ENCODE measurements at regions not wholly inside any gene's neighbourhood (a gene's known extent, or its start where the extent isn't known, plus 50 kb on each side); places are given as distances from the start of the nearest gene placed in this dataset.

- no peak for DNase-seq
- H3K27me3 Mint-ChIP-seq: no peaks in the 10 kb centered on the region
- H3K27ac Mint-ChIP-seq: no peak overlapping the region
- H3K9me3 Mint-ChIP-seq: peaks cover 16% of the 10 kb centered on the region
- no peak overlapping the region for H3K4me3 Mint-ChIP-seq
- no peaks in the 10 kb centered on the region for H3K36me3 Mint-ChIP-seq
- H3K4me1 Mint-ChIP-seq: no peaks in the 10 kb centered on the region
Measured at GRCh38 chr3:59611649-59612443, 562.0 kb upstream of the CFAP20DC start.

DNA sequence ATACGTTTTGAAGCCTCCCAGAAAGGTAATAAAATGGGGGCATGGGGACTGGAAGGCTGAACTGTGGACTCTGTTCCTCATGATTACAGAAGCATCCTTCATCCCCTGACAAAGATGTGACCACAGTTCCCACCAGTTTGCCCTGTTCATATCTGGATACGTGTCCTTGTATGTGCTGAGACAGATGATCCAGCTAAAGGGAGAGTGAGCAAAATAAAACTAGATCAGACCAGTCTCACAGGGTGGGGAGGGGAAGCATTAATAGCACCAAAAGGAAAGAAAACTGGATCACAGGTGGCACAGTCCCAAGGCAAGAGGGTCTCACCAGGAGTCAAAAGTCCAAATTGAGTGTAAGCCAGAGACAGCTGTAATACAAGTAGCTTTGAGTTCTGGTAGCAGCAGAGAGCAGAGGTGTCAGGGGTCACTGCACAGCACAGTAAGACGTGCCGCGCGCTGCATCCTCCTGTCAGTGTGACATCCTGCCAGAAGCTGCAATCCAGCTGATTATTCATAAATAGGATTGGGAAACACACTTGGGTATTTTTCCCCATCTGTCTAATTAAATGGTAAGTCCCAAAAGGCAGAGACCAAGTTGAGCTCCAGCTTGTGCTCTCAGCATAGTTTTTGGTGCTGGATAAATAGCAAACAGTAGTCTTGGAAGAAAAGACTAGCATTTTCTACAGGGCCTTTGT lies 560.0 kb upstream of the CFAP20DC start:
- DNase-seq: no peak
- H3K36me3 Mint-ChIP-seq: no peaks in the 10 kb centered on the region
- peaks cover under 1% of the 10 kb centered on the region for H3K9me3 Mint-ChIP-seq
- H3K27me3 Mint-ChIP-seq: no peaks in the 10 kb centered on the region
- no peaks in the 10 kb centered on the region for H3K4me1 Mint-ChIP-seq
- H3K4me3 Mint-ChIP-seq: no peak overlapping the region
- H3K27ac Mint-ChIP-seq: no peak overlapping the region

- Mint-ChIP-seq H3K4me1 (no peaks in the 10 kb centered on the region), H3K4me3 (no peak overlapping the region), H3K27ac (no peak overlapping the region), H3K9me3 (no peaks in the 10 kb centered on the region), H3K27me3 (no peaks in the 10 kb centered on the region), H3K36me3 (no peaks in the 10 kb centered on the region)
- DNase-seq: no peak
Measured at GRCh38 chr3:59608356-59608755, 558.5 kb upstream of the CFAP20DC start.

GRCh38 chr3:59607656-59608055 lies 557.8 kb upstream of the CFAP20DC start:
- no peak for DNase-seq
- Mint-ChIP-seq H3K27ac (no peak overlapping the region), H3K4me1 (no peaks in the 10 kb centered on the region), H3K36me3 (no peaks in the 10 kb centered on the region), H3K9me3 (no peaks in the 10 kb centered on the region), H3K4me3 (no peak overlapping the region), H3K27me3 (no peaks in the 10 kb centered on the region)

- Mint-ChIP-seq H3K27me3 (no peaks in the 10 kb centered on the region), H3K4me3 (no peak overlapping the region), H3K4me1 (no peaks in the 10 kb centered on the region), H3K9me3 (no peaks in the 10 kb centered on the region), H3K27ac (no peak overlapping the region), H3K36me3 (no peaks in the 10 kb centered on the region)
- DNase-seq: no peak
Measured at GRCh38 chr3:59606638-59607266, 556.9 kb upstream of the CFAP20DC start.

DNA sequence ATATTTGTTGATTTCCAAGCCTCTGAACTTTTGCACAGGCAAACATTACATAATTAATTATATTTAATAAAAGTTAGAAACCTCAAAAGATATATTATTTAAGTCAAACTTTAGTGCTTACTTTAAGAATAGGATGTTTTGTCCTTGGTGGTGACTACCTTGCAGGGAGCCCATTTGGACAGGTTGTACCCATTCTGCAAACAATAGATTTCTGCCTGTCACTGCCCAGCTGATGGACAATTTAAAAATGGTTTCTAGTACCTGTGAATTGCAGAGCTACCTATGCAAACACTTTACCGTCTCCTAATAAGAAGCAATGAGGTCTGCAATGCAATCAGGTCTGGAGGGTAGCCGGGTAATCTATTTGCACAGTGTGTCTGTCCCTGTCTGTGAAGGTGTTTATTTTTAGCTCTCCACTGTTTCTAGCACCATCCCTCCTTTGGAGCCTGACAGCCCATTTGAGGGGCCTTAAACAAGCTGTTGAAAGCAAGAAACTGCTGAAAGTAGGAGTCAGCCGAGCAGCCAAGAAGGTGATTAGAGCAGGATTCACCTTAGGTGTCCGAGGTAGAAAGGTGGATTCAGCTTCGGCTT lies 556.2 kb upstream of the CFAP20DC start:
- no peak overlapping the region for H3K27ac Mint-ChIP-seq
- no peaks in the 10 kb centered on the region for H3K9me3 Mint-ChIP-seq
- no peaks in the 10 kb centered on the region for H3K27me3 Mint-ChIP-seq
- H3K36me3 Mint-ChIP-seq: no peaks in the 10 kb centered on the region
- DNase-seq: no peak
- no peaks in the 10 kb centered on the region for H3K4me1 Mint-ChIP-seq
- H3K4me3 Mint-ChIP-seq: no peak overlapping the region

DNA sequence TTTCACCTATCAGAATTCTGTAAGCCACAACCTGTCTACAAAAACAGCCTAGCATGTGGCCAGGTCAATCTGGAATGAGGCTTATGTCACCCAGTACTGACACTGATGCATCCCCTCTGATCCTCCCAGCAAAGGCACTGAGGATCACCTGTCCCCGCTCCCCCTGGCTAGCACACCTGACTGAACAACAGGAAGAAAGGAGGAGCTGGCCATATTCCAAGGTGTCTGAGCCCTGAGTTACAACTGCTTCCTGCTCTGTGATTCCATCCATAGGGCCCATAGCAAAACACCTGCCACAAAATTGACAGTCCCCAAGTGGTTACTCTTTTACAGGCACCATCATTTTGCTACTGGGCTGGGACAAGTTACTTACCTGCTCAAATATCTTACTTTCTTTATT lies 555.5 kb upstream of the CFAP20DC start:
- Mint-ChIP-seq H3K9me3 (no peaks in the 10 kb centered on the region), H3K27ac (no peak overlapping the region), H3K4me3 (no peak overlapping the region), H3K4me1 (no peaks in the 10 kb centered on the region), H3K27me3 (no peaks in the 10 kb centered on the region), H3K36me3 (no peaks in the 10 kb centered on the region)
- no peak for DNase-seq

DNA sequence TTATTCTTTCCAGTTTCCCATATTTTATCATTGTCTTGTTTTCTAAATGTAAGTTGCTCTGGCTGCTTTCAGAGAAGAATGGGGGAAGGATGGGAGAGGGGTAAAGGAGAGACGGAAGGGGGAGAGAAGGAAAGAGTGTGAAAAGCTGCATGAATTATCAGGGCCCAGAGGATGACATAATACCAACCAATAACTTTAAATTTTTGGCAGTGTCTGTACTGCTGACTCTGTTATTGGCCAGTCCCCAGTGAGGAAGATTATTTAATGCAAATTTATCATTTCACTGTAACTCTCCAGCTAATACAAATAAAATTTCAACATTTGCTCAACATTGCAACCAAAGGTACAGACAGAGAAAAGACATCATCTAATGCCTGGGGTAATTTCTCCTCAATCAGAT lies 551.7 kb upstream of the CFAP20DC start:
- Mint-ChIP-seq H3K4me3 (no peak overlapping the region), H3K27ac (no peak overlapping the region), H3K27me3 (no peaks in the 10 kb centered on the region), H3K36me3 (no peaks in the 10 kb centered on the region), H3K9me3 (peaks cover 2% of the 10 kb centered on the region), H3K4me1 (no peaks in the 10 kb centered on the region)
- DNase-seq: no peak

GRCh38 chr3:59600631-59601030 lies 550.8 kb upstream of the CFAP20DC start:
- Mint-ChIP-seq H3K27me3 (no peaks in the 10 kb centered on the region), H3K27ac (no peak overlapping the region), H3K4me1 (no peaks in the 10 kb centered on the region), H3K9me3 (peaks cover 2% of the 10 kb centered on the region), H3K4me3 (no peak overlapping the region), H3K36me3 (no peaks in the 10 kb centered on the region)
- DNase-seq: no peak

DNA sequence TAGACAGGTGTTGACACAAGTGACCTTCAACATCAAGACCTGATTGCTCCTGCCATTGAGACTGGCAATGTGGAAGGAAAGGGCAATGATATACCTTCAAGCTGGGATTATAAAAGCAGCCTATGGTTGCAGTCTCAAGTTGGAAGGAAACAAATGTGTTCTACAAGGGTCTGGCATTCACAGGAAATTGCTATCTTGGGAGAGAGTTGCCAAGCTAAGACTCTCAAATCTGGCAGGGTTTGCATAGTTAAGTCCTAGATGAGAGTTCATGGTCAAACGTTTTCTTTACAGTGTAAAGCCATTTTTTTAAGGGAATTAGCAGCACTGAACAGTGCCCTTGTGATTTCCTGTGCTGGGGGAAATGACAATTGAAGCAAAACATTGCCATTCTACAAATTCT lies 546.9 kb upstream of the CFAP20DC start:
- no peak overlapping the region for H3K27ac Mint-ChIP-seq
- peaks cover 2% of the 10 kb centered on the region for H3K9me3 Mint-ChIP-seq
- H3K27me3 Mint-ChIP-seq: no peaks in the 10 kb centered on the region
- no peaks in the 10 kb centered on the region for H3K4me1 Mint-ChIP-seq
- no peak overlapping the region for H3K4me3 Mint-ChIP-seq
- H3K36me3 Mint-ChIP-seq: no peaks in the 10 kb centered on the region
- DNase-seq: no peak

DNA sequence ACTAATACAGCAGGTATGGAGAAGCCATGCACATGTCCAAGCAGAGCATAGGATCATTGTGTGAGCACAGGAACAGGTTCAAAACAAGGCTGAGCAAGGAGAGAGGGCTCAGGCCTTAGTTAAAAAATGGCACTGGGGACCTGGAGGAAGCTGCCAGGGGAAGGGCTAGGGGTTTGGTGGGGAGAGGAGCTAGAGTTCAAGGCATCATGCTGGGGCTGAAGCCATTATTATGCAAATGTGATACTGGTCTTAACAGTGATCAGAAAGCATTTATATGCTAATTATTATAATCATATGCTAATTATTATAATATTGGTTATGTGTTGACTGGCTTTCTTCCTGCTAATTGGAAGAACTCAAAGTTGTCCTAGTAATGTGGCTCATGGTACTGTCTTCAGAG lies 546.0 kb upstream of the CFAP20DC start:
- Mint-ChIP-seq H3K4me3 (no peak overlapping the region), H3K27me3 (no peaks in the 10 kb centered on the region), H3K9me3 (peaks cover 2% of the 10 kb centered on the region), H3K4me1 (no peaks in the 10 kb centered on the region), H3K36me3 (no peaks in the 10 kb centered on the region), H3K27ac (no peak overlapping the region)
- no peak for DNase-seq

DNA sequence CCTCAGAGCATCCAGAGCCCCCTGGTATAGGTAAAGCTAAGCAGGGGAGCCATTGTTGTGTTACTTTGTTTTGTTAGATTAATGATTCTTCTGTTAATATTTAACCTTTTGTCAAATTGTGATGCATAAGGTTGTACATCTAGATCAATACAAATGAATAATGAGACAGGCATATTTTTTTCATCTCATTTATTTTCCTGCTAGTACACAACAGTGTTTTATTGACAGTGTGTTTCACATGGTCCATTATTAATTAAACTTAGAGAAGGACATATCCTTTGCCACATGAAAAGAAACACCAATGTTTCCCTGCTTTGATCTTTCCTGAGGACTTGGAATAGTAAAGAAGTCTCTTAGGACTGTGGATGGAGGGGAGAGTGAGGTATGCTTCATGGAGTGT lies 543.6 kb upstream of the CFAP20DC start:
- H3K36me3 Mint-ChIP-seq: no peaks in the 10 kb centered on the region
- H3K9me3 Mint-ChIP-seq: peaks cover 1% of the 10 kb centered on the region
- no peak overlapping the region for H3K27ac Mint-ChIP-seq
- no peaks in the 10 kb centered on the region for H3K4me1 Mint-ChIP-seq
- no peaks in the 10 kb centered on the region for H3K27me3 Mint-ChIP-seq
- no peak overlapping the region for H3K4me3 Mint-ChIP-seq
- no peak for DNase-seq

GRCh38 chr3:59580996-59581395 lies 531.2 kb upstream of the CFAP20DC start:
- H3K9me3 Mint-ChIP-seq: peaks cover 6% of the 10 kb centered on the region
- DNase-seq: no peak
- no peaks in the 10 kb centered on the region for H3K27me3 Mint-ChIP-seq
- H3K4me1 Mint-ChIP-seq: peaks cover 7% of the 10 kb centered on the region
- H3K4me3 Mint-ChIP-seq: no peak overlapping the region
- H3K27ac Mint-ChIP-seq: no peak overlapping the region
- H3K36me3 Mint-ChIP-seq: peaks cover 7% of the 10 kb centered on the region

GRCh38 chr3:59580499-59580898 lies 530.7 kb upstream of the CFAP20DC start:
- no peak for DNase-seq
- Mint-ChIP-seq H3K4me1 (peaks cover 7% of the 10 kb centered on the region), H3K27me3 (no peaks in the 10 kb centered on the region), H3K36me3 (peaks cover 4% of the 10 kb centered on the region), H3K9me3 (peaks cover 2% of the 10 kb centered on the region), H3K4me3 (no peak overlapping the region), H3K27ac (no peak overlapping the region)

DNA sequence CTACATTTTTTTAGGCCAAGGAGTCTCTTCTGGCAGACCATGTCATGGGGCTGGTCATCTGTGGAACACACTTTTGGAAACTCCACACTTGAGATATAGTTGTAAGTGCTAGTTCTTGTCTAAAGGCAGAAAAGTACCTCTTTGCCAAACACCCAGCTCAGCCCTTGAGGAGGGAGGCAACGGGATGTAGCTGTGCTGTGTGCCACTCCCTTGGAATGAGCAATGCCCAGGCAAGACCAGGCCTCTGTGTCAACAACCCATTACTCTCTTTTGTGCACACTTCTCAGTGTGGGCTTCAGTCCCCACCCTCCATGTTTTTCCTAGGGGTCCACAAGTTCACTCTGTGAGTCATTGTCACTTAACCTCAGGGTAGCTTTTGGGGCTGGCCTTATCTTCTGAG lies 528.3 kb upstream of the CFAP20DC start:
- H3K27me3 Mint-ChIP-seq: no peaks in the 10 kb centered on the region
- no peak for DNase-seq
- H3K9me3 Mint-ChIP-seq: peaks cover 2% of the 10 kb centered on the region
- H3K4me3 Mint-ChIP-seq: no peak overlapping the region
- peaks cover 4% of the 10 kb centered on the region for H3K36me3 Mint-ChIP-seq
- peaks cover 7% of the 10 kb centered on the region for H3K4me1 Mint-ChIP-seq
- no peak overlapping the region for H3K27ac Mint-ChIP-seq

All from activated naive CD8-positive, alpha-beta T cell treated with anti-CD3 and anti-CD28 coated beads for 36 hours (primary cell).